HG03520 (cell line): ENCODE measurements at regions not wholly inside any gene's neighbourhood (a gene's known extent, or its start where the extent isn't known, plus 50 kb on each side); places are given as distances from the start of the nearest gene placed in this dataset.

Experiments
- ATAC-seq: cut with Tn5 transposase; IDR thresholded peaks from one replicate; pipeline ENCODE4 v1.9.1; 2021; ENCODE audit warnings: mild to moderate bottlenecking, moderate library complexity; ENCODE audit not compliant: unreplicated experiment

- ATAC-seq, result no peak
Measured at GRCh38 chr4:23276076-23276475, 583.3 kb downstream of the GBA3 start.

GRCh38 chr4:23269566-23269965 is 576.8 kb downstream of the GBA3 start:
- no peak for ATAC-seq

GRCh38 chr4:23268072-23268771 is 575.5 kb downstream of the GBA3 start:
- no peak for ATAC-seq

GRCh38 chr4:23266401-23266800 is 573.7 kb downstream of the GBA3 start:
- no peak for ATAC-seq

GRCh38 chr4:23260511-23260910 is 567.8 kb downstream of the GBA3 start:
- no peak for ATAC-seq

GRCh38 chr4:23245203-23245832 is 552.6 kb downstream of the GBA3 start:
- ATAC-seq, result no peak

- ATAC-seq, result no peak
Measured at GRCh38 chr4:23242962-23243361, 550.2 kb downstream of the GBA3 start.

GRCh38 chr4:23241408-23241807 is 548.7 kb downstream of the GBA3 start:
- no peak for ATAC-seq

- no peak for ATAC-seq
Measured at GRCh38 chr4:23238848-23239247, 546.1 kb downstream of the GBA3 start.

- no peak for ATAC-seq
Measured at GRCh38 chr4:23237771-23238170, 545.0 kb downstream of the GBA3 start.

- no peak for ATAC-seq
Measured at GRCh38 chr4:23235628-23236390, 543.1 kb downstream of the GBA3 start.

- no peak for ATAC-seq
Measured at GRCh38 chr4:23234716-23235115, 542.0 kb downstream of the GBA3 start.

- ATAC-seq, result no peak
Measured at GRCh38 chr4:23234018-23234417, 541.3 kb downstream of the GBA3 start.

GRCh38 chr4:23233596-23233995 is 540.9 kb downstream of the GBA3 start:
- no peak for ATAC-seq

GRCh38 chr4:23232987-23233386 is 540.2 kb downstream of the GBA3 start:
- no peak for ATAC-seq

- ATAC-seq, result no peak
Measured at GRCh38 chr4:23225564-23225963, 532.8 kb downstream of the GBA3 start.

- no peak for ATAC-seq
Measured at GRCh38 chr4:23224684-23225420, 532.1 kb downstream of the GBA3 start.

GRCh38 chr4:23220911-23221310 is 528.2 kb downstream of the GBA3 start:
- no peak for ATAC-seq

- ATAC-seq, result no peak
Measured at GRCh38 chr4:23219779-23220408, 527.2 kb downstream of the GBA3 start.

GRCh38 chr4:23213198-23213597 is 520.5 kb downstream of the GBA3 start:
- ATAC-seq, result no peak

- ATAC-seq, result no peak
Measured at GRCh38 chr4:23212558-23212957, 519.8 kb downstream of the GBA3 start.
